ENCODE measurements at regions not wholly inside any gene's neighbourhood (a gene's known extent, or its start where the extent isn't known, plus 50 kb on each side); places are given as distances from the start of the nearest gene placed in this dataset.

DNA sequence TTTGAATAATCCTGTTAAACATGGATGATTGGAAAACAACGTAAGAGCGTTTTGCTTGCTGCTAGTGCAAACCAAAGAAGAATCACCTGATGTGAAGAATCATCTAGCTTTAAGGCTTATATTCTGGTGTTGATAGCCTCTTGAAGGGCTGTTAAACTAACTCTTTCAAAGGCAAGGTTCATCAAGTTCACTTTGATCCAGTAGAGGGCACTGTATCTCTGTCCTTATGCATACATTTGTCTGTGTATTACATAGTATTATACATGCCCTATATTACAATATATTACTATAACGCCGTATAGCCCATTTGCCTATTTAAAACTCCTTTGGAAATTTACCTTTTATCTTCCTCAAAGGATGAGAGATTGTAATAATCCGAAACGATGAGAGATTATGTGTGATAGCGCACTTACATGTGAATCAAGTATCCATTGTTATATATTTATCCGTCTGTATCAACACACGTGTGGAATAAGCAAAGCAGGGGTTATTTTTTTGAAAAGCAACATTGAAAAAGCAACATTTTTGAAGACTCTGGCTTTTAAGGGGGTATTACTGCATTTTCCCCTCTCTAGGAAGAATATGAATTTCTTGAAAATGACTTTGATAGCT lies 50.8 kb upstream of the NRN1 start:
- TF ChIP-seq CTCF (conservative IDR thresholded peaks at IDR 0.05; ENCODE audit: control insufficient read depth, insufficient read depth, low read depth, low read length), result peak; percentile 69
- DNase-seq (ENCODE audit: low read depth), result peak; percentile 67
- no peak overlapping the region for H3K4me3 ChIP-seq (ENCODE audit: control insufficient read depth, low read depth, low read length)

Data from fibroblast of mammary gland (primary cell).